Left lung (tissue), 4 donors: ENCODE measurements at regions not wholly inside any gene's neighbourhood (a gene's known extent, or its start where the extent isn't known, plus 50 kb on each side); places are given as distances from the start of the nearest gene placed in this dataset.
A peak's percentile ranks its signal among the peaks of the same experiment; 100 is the strongest.
"Not testable (repeated sequence)": the region's sequence is repeated elsewhere in the genome, so short reads cannot be mapped to it uniquely, and the experiment has no call there.

Source experiments
- ATAC-seq: fragments of 200-7000 bp; cut with Tn5 transposase; one replicate; pipeline ENCODE4 v1.9.1; 2020; ENCODE audit warnings: moderate library complexity
- DNase-seq, 4 donors: peaks; one replicate each; pipeline ENCODE4 v3.0.0-alpha.2; 2013 to 2020
- H3K27ac ChIP-seq, 2 donors: fragments of 200-600 bp; sonication (generic) in 1 of 2; one replicate each; pipeline versions ENCODE4 v1.5.0 to v1.8.0; 2020 to 2021
- H3K27me3 ChIP-seq, 2 donors: fragments of 200-600 bp; sonication (generic) in 1 of 2; one replicate each; pipeline versions ENCODE4 v1.5.0 to v1.8.0; 2020 to 2021
- H3K36me3 ChIP-seq, 2 donors: fragments of 200-600 bp; sonication (generic) in 1 of 2; one replicate each; pipeline versions ENCODE4 v1.5.0 to v1.8.0; 2020 to 2021
- H3K4me1 ChIP-seq, 2 donors: fragments of 200-600 bp; one replicate each; pipeline ENCODE4 v1.8.0; 2021
- H3K4me3 ChIP-seq, 2 donors: fragments of 200-600 bp; sonication (generic) in 1 of 2; one replicate each; pipeline versions ENCODE4 v1.5.0 to v1.8.0; 2020 to 2021; ENCODE audit warnings: mild to moderate bottlenecking in 1 of 2
- H3K9me3 ChIP-seq, 2 donors: fragments of 200-600 bp; sonication (generic) in 1 of 2; one replicate each; pipeline versions ENCODE4 v1.5.0 to v1.8.0; 2020 to 2021
- intact Hi-C, 2 donors: fragments of 100-400 bp; cut with DNase I; formaldehyde crosslinking; loops; one replicate each; pipeline versions ENCODE4 v1.11.2 to v1.14.2; 2022
- TF ChIP-seq, protein P1 (sequence below), 2 donors: fragments of 200-600 bp; sonication (generic) in 1 of 2; IDR thresholded peaks; one replicate each; pipeline versions ENCODE4 v1.5.0 to v1.8.0; 2021; ENCODE audit warnings: antibody characterized with exemption in 2 of 2
- donor health status: DM: no; HTN: yes; CAD: no.
- donor health status: DM: no; HTN: no; CAD: no.

GRCh38 chr13:63773476-63773875, 2357.8 kb upstream of the PCDH20 start:
- TF ChIP-seq, protein P1, sequence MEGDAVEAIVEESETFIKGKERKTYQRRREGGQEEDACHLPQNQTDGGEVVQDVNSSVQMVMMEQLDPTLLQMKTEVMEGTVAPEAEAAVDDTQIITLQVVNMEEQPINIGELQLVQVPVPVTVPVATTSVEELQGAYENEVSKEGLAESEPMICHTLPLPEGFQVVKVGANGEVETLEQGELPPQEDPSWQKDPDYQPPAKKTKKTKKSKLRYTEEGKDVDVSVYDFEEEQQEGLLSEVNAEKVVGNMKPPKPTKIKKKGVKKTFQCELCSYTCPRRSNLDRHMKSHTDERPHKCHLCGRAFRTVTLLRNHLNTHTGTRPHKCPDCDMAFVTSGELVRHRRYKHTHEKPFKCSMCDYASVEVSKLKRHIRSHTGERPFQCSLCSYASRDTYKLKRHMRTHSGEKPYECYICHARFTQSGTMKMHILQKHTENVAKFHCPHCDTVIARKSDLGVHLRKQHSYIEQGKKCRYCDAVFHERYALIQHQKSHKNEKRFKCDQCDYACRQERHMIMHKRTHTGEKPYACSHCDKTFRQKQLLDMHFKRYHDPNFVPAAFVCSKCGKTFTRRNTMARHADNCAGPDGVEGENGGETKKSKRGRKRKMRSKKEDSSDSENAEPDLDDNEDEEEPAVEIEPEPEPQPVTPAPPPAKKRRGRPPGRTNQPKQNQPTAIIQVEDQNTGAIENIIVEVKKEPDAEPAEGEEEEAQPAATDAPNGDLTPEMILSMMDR (IDR thresholded peaks at IDR 0.05): no peak
- H3K36me3 ChIP-seq: no peaks in the 10 kb centered on the region
- no peak for DNase-seq
- ATAC-seq: no peak
- H3K4me3 ChIP-seq: no peak overlapping the region
- H3K4me1 ChIP-seq: no peaks in the 10 kb centered on the region
- intact Hi-C loops: no loop called here
- H3K27ac ChIP-seq: no peak overlapping the region
- H3K9me3 ChIP-seq: peaks cover 0 to 7% of the 10 kb centered on the region in 2 donors
- H3K27me3 ChIP-seq: no peaks in the 10 kb centered on the region

DNA sequence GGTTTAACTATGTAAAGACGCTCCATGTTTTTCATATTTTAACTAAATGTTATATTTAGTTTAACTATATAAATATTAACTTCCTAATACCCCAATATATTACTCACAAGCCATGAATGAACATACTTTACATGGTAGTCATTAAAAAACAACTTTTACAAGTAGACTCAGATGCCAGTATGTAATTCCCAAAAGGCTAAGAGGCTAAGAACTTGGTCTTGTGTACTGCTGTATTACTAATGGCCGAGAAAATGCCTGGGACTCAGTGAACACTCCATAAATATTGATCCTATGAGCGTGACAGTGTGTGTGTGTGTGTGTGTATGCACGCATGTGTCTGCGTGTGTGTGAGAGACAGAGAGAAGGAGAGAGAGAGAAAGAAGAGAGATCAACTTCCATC, 2342.0 kb upstream of the PCDH20 start:
- intact Hi-C loops, H3K27ac ChIP-seq, H3K4me1 ChIP-seq, H3K27me3 ChIP-seq, H3K9me3 ChIP-seq, H3K4me3 ChIP-seq, H3K36me3 ChIP-seq, DNase-seq, ATAC-seq: not testable (repeated sequence)

DNA sequence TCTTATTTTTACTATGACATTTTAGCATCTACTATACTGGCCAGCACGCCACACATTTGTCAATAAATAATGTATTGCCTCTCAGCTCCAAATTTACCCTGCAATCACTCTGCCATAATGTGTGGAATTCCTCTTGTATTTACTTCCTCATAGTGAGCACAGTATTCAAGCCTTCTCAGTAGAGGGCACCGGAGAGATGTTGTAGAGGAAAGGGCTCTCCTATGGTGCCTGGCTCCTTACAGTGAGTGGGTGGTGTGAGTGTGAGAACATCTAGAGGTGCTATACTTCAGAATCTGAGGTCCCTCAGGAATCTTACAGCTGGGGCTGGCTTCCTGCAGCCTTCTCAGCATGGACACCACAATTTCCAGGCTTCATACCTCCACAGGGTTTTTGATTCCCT, 2334.2 kb upstream of the PCDH20 start:
- H3K4me3 ChIP-seq, H3K27me3 ChIP-seq, H3K4me1 ChIP-seq, DNase-seq, intact Hi-C loops, H3K27ac ChIP-seq, H3K36me3 ChIP-seq, H3K9me3 ChIP-seq: not testable (repeated sequence)
- ATAC-seq: peak; percentile 41

- DNase-seq, ATAC-seq, H3K4me3 ChIP-seq, H3K36me3 ChIP-seq, H3K27me3 ChIP-seq, H3K27ac ChIP-seq, intact Hi-C loops, H3K4me1 ChIP-seq: not testable (repeated sequence)
- H3K9me3 ChIP-seq: peaks cover 0 to 33% of the 10 kb centered on the region in 2 donors
Measured at GRCh38 chr13:63741814-63742101, 2326.1 kb upstream of the PCDH20 start.

GRCh38 chr13:63741029-63741813, 2325.6 kb upstream of the PCDH20 start:
- peak in 1 of 4 donors; percentile 51 for DNase-seq

GRCh38 chr13:63739112-63739735, 2323.6 kb upstream of the PCDH20 start:
- H3K27me3 ChIP-seq, intact Hi-C loops, H3K4me1 ChIP-seq, H3K36me3 ChIP-seq, H3K27ac ChIP-seq, ATAC-seq, H3K4me3 ChIP-seq: not testable (repeated sequence)
- peaks cover 0 to 33% of the 10 kb centered on the region in 2 donors for H3K9me3 ChIP-seq
- DNase-seq: peak in 1 of 4 donors; percentile 57

More at GRCh38 chr13:63741029-63741813, 2325.6 kb upstream of the PCDH20 start:
- TF ChIP-seq, protein P1 (IDR thresholded peaks at IDR 0.05): no peak
- no peaks in the 10 kb centered on the region for H3K36me3 ChIP-seq
- ATAC-seq: no peak
- H3K27me3 ChIP-seq: no peaks in the 10 kb centered on the region
- no peaks in the 10 kb centered on the region for H3K4me1 ChIP-seq
- H3K4me3 ChIP-seq: no peak overlapping the region
- H3K27ac ChIP-seq: no peak overlapping the region
- intact Hi-C loops: no loop called here
- H3K9me3 ChIP-seq: peaks cover 0 to 33% of the 10 kb centered on the region in 2 donors

DNA sequence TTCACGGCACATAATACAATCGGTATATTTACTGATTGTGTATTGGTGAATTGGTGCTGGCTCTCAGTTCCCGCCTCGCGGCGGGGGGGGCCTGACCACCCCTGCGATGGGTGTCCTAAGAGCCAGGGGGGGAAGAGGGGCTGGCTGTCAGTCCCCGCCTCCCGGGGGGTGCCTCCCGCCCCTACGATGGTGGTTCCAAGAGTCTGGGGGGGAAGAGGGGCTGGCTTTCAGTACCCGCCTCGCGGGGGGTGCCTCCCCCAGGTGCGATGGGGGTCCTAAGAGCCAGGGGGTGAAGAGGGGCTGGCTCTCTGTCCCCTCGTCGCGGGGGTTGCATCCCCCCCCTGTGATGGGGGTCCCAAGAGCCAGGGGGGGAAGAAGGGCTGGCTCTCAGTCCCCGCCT, 2321.8 kb upstream of the PCDH20 start:
- peak in 1 of 4 donors; percentile 55 for DNase-seq
- no peaks in the 10 kb centered on the region for H3K4me1 ChIP-seq
- no peak overlapping the region for H3K4me3 ChIP-seq
- H3K27me3 ChIP-seq: no peaks in the 10 kb centered on the region
- no peak overlapping the region for H3K27ac ChIP-seq
- intact Hi-C loops: no loop called here
- H3K36me3 ChIP-seq: no peaks in the 10 kb centered on the region
- peaks cover 0 to 33% of the 10 kb centered on the region in 2 donors for H3K9me3 ChIP-seq
- TF ChIP-seq, protein P1 (IDR thresholded peaks at IDR 0.05): no peak
- no peak for ATAC-seq
